DOHH2 (cell line): ENCODE measurements at regions not wholly inside any gene's neighbourhood (a gene's known extent, or its start where the extent isn't known, plus 50 kb on each side); places are given as distances from the start of the nearest gene placed in this dataset.

Experiments used
- CTCF ChIP-seq: fragments of 200-600 bp; sonication (generic); IDR thresholded peaks from one replicate; pipeline ENCODE4 v1.5.1; 2014; ENCODE audit warnings: antibody characterized with exemption, mild to moderate bottlenecking, low read depth, low read length; ENCODE audit not compliant: poor library complexity, severe bottlenecking
- EZH2phosphoT487 ChIP-seq: fragments of 200-600 bp; sonication (generic); IDR thresholded peaks from 2 replicates; pipeline ENCODE4 v1.6.1; 2017; ENCODE audit warnings: borderline replicate concordance, mild to moderate bottlenecking, antibody characterized with exemption, low read length, moderate library complexity, mixed read lengths

DNA sequence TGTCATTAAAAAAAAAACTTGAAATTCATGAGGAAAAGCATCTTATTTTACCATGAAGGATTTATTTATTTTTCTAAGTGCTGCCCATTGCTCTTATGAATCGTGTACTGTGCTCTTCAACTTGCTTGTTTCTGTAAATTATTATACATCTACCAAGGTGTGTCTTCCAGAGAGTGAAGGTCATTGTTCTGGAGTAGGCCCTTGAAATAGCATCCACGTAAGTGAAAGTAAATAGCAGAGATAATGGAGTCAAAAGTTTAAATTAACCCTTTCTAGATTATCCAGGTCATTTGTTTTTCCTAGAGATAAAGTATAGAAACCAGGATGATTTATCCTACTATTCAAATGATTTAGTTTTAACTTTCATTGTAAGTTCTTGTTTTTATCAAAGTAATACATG is 473.1 kb downstream of the DIRAS2 start:
- no peak for TF ChIP-seq CTCF
- no peak for TF ChIP-seq EZH2phosphoT487
